Prostate gland (tissue), 2 donors: ENCODE measurements at regions not wholly inside any gene's neighbourhood (a gene's known extent, or its start where the extent isn't known, plus 50 kb on each side); places are given as distances from the start of the nearest gene placed in this dataset.

Source experiments
- CTCF ChIP-seq, 4 experiments: fragments of 200-600 bp in 2 of 4; fragments of 450-650 bp in 2 of 4; sonication (generic) in 2 of 4; IDR thresholded peaks; 1 replicate in 3 of 4; 2 replicates in 1 of 4; pipeline ENCODE4 v1.5.1; 2016 to 2019; ENCODE audit warnings: antibody characterized with exemption in 4 of 4, mild to moderate bottlenecking in 2 of 4, moderate library complexity in 2 of 4
- POLR2A ChIP-seq: fragments of 450-650 bp; IDR thresholded peaks from one replicate; pipeline ENCODE4 v1.6.1; 2016; ENCODE audit warnings: antibody characterized with exemption, mild to moderate bottlenecking
- POLR2AphosphoS5 ChIP-seq: sonication (generic); formaldehyde crosslinking; IDR thresholded peaks from one replicate; pipeline ENCODE4 v1.6.1; 2017; ENCODE audit warnings: antibody characterized with exemption

GRCh38 chr14:22065347-22065746 is 391.7 kb upstream of the OR4E1 start:
- TF ChIP-seq CTCF (IDR thresholded peaks at IDR 0.05), result no peak
- no peak for TF ChIP-seq POLR2A
- no peak for TF ChIP-seq POLR2AphosphoS5
